HepG2 (cell line): ENCODE measurements at regions not wholly inside any gene's neighbourhood (a gene's known extent, or its start where the extent isn't known, plus 50 kb on each side); places are given as distances from the start of the nearest gene placed in this dataset.
"Not testable (repeated sequence)": the region's sequence is repeated elsewhere in the genome, so short reads cannot be mapped to it uniquely, and the experiment has no call there.

Source experiments
- ATAC-seq: fragments of 200-7000 bp; cut with Tn5 transposase; 3 replicates; pipeline ENCODE4 v1.9.1; 2020; ENCODE audit warnings: mild to moderate bottlenecking, moderate library complexity
- BruUV-seq: library from RNA; stranded (reverse); fragments of 400-500 nt; replicated peaks from 2 replicates; lab custom pipeline; 2021; lab: Mats Ljungman, UMichigan
- CTCF ChIA-PET: fragments of 300-600 bp; formaldehyde crosslinking; extraction: SDS; loops from one replicate; lab custom pipeline; 2021; ENCODE audit warnings: low total read pairs, inconsistent platforms, low intra/inter-chr PET ratio; lab: Yijun Ruan, JAX
- POLR2A ChIA-PET: fragments of 350-600 bp; sonication (Branson Sonifier 250); formaldehyde crosslinking; loops from one replicate; lab custom pipeline; 2020; ENCODE audit warnings: antibody characterized with exemption, inconsistent platforms; lab: Yijun Ruan, JAX
- DNase-seq: peaks from one replicate; pipeline ENCODE4 v3.0.0-alpha.2; 2015; ENCODE audit warnings: low spot score
- FAIRE-seq: peaks from 3 replicates; lab custom pipeline; 2011; peaks lifted over from hg19 to GRCh38; lab: Jason Lieb, UNC
- H2AFZ ChIP-seq: one replicate; pipeline ENCODE4 v1.6.1; 2011; ENCODE audit warnings: low read length, inconsistent platforms
- H3K27ac ChIP-seq: fragments of 300-600 bp; 3 replicates; pipeline ENCODE4 v1.8.0; 2011; ENCODE audit warnings: mixed run types, mild to moderate bottlenecking, mixed read lengths, low read length, inconsistent platforms; ENCODE audit not compliant: insufficient read depth; ENCODE audit errors: extremely low read length
- H3K27me3 ChIP-seq, 2 experiments: fragments of 200-600 bp in 1 of 2; 2 replicates in 1 of 2; 3 replicates in 1 of 2; pipeline versions ENCODE4 v1.6.0 to v1.8.0; 2011; ENCODE audit warnings: low read length in 2 of 2, mild to moderate bottlenecking in 2 of 2, moderate library complexity in 2 of 2, inconsistent platforms in 1 of 2; ENCODE audit not compliant: insufficient read depth in 2 of 2, control insufficient read depth in 1 of 2
- H3K36me3 ChIP-seq, 2 experiments: fragments of 200-600 bp in 1 of 2; replicated peaks in 1 of 2; 2 replicates in 1 of 2; 3 replicates in 1 of 2; pipeline versions ENCODE4 v1.5.1 to v1.8.0; 2011; ENCODE audit warnings: low read length in 2 of 2, inconsistent platforms in 1 of 2; ENCODE audit not compliant: insufficient read depth in 2 of 2, control insufficient read depth in 1 of 2
- H3K4me1 ChIP-seq: 2 replicates; pipeline ENCODE4 v1.5.1; 2012; ENCODE audit warnings: low read length, inconsistent platforms; ENCODE audit not compliant: insufficient read depth
- H3K4me2 ChIP-seq: 2 replicates; pipeline ENCODE4 v1.6.0; 2011; ENCODE audit warnings: low read depth, low read length, inconsistent platforms
- H3K4me3 ChIP-seq, 3 experiments: fragments of 200-600 bp in 1 of 3; sonication (generic), shearing (Covaris generic) in 1 of 3; replicated peaks in 1 of 3; 2 replicates each; pipeline ENCODE4 v1.5.1; 2011 to 2016; ENCODE audit warnings: low read length in 3 of 3, inconsistent platforms in 2 of 3, low read depth in 2 of 3, mild to moderate bottlenecking in 2 of 3, control low read depth in 1 of 3, mixed read lengths in 1 of 3; ENCODE audit not compliant: insufficient read depth in 1 of 3
- H3K79me2 ChIP-seq: one replicate; pipeline ENCODE4 v1.6.1; 2011; ENCODE audit warnings: low read length, inconsistent platforms; ENCODE audit not compliant: insufficient read depth
- H3K9ac ChIP-seq: 2 replicates; pipeline ENCODE4 v1.6.0; 2011; ENCODE audit warnings: mild to moderate bottlenecking, low read depth, low read length, inconsistent platforms; ENCODE audit not compliant: insufficient read depth
- H3K9me3 ChIP-seq: 2 replicates; pipeline ENCODE4 v1.5.1; 2012; ENCODE audit warnings: mild to moderate bottlenecking, low read length
- H4K20me1 ChIP-seq: 2 replicates; pipeline ENCODE4 v1.6.0; 2011; ENCODE audit warnings: inconsistent platforms, mild to moderate bottlenecking, low read length, moderate library complexity; ENCODE audit not compliant: insufficient read depth
- ATF7-NPFF ChIP-seq: sonication (generic); formaldehyde crosslinking; IDR thresholded peaks from 2 replicates; pipeline ENCODE4 v1.8.1; 2023; ENCODE audit warnings: mild to moderate bottlenecking, low read depth, missing genetic modification reagents, moderate library complexity
- CBX2 ChIP-seq, 2 experiments: fragments of 200-600 bp in 1 of 2; sonication (generic); formaldehyde crosslinking in 1 of 2; IDR thresholded peaks; 2 replicates each; pipeline versions ENCODE4 v1.7.0 to v1.8.1; 2018 to 2022; ENCODE audit warnings: low read depth in 2 of 2, low read length in 1 of 2, mild to moderate bottlenecking in 1 of 2, missing genetic modification reagents in 1 of 2
- HNRNPUL1 ChIP-seq: fragments of 200-400 bp; formaldehyde crosslinking; IDR thresholded peaks from 2 replicates; pipeline ENCODE4 v1.6.1; 2017; ENCODE audit warnings: low read depth, mild to moderate bottlenecking, low read length, moderate library complexity
- HOXA5 ChIP-seq: sonication (generic); formaldehyde crosslinking; IDR thresholded peaks from 2 replicates; pipeline ENCODE4 v1.4.0; 2020; ENCODE audit warnings: missing genetic modification reagents
- TOE1 ChIP-seq: sonication (generic); formaldehyde crosslinking; IDR thresholded peaks from 2 replicates; pipeline ENCODE4 v1.4.0; 2020; ENCODE audit warnings: mild to moderate bottlenecking, missing genetic modification reagents
- ZKSCAN5 ChIP-seq: sonication (generic); formaldehyde crosslinking; IDR thresholded peaks from 2 replicates; pipeline ENCODE4 v1.5.1; 2020; ENCODE audit warnings: mild to moderate bottlenecking, missing genetic modification reagents
- ZMYM3 ChIP-seq: sonication (generic); formaldehyde crosslinking; IDR thresholded peaks from 2 replicates; pipeline ENCODE4 v1.5.1; 2020; ENCODE audit warnings: mild to moderate bottlenecking, missing genetic modification reagents
- WGBS: methylation state at CpG from one replicate; pipeline ENCODE4 v1.1.6; 2017; ENCODE audit warnings: low lambda C conversion rate; 5-methylcytosine and 5-hydroxymethylcytosine counted together
- in situ Hi-C: cut with HindIII; loops from 2 replicates; pipeline ENCODE4 v1.10.0; 2017; ENCODE audit warnings: low pct_unique_long_range_greater_than_20kb; ENCODE audit not compliant: extremely low pct_ligation_motif_present
- intact Hi-C: fragments of 100-400 bp; cut with micrococcal nuclease; formaldehyde crosslinking; loops from one replicate; pipeline ENCODE4 v1.10.0; 2022; ENCODE audit not compliant: unreplicated experiment
- TF ChIP-seq, protein P1 (sequence below): sonication (generic); formaldehyde crosslinking; IDR thresholded peaks from 2 replicates; pipeline ENCODE4 v1.4.0; 2020; ENCODE audit warnings: mild to moderate bottlenecking, missing genetic modification reagents
- TF ChIP-seq, protein P2 (sequence below): sonication (generic); formaldehyde crosslinking; IDR thresholded peaks from 2 replicates; pipeline ENCODE4 v1.5.0; 2020; ENCODE audit warnings: mild to moderate bottlenecking, missing genetic modification reagents, borderline replicate concordance

DNA sequence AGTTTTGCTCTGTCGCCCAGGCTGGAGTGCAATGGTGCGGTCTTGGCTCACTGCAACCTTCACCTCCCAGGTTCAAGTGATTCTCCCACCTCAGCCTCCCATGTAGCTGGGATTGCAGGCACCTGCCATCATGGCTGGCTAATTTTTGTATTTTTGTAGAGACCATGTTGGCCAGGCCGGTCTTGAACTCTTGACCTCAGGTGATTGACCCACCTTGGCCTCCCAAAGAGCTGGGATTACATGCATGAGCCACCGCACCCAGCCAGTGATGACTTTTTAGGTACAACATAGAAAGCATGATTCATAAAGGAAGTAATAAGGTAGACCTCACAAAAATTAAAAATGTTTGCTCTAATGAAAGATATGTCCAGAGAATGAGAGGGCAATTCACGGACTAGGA, 1119.1 kb downstream of the SUCLG1 start:
- H3K27ac ChIP-seq, FAIRE-seq, H3K4me2 ChIP-seq, H3K9ac ChIP-seq, H3K79me2 ChIP-seq, CTCF ChIA-PET, intact Hi-C loops, ATAC-seq, H2AFZ ChIP-seq, in situ Hi-C loops, H3K27me3 ChIP-seq, DNase-seq, H3K4me3 ChIP-seq, H3K36me3 ChIP-seq, BruUV-seq, H4K20me1 ChIP-seq, H3K4me1 ChIP-seq, POLR2A ChIA-PET: not testable (repeated sequence)
- peaks cover 47% of the 10 kb centered on the region for H3K9me3 ChIP-seq
- 55% methylated on average over 5 of the region's 5 CpGs for WGBS

- no peak for FAIRE-seq
- in situ Hi-C loops: no loop called here
- Histone ChIP-seq H3K4me1 (no peaks in the 10 kb centered on the region), H4K20me1 (no peaks in the 10 kb centered on the region), H3K9ac (no peak overlapping the region), H3K4me3 (no peak overlapping the region), H3K27ac (no peak overlapping the region), H3K36me3 (no peaks in the 10 kb centered on the region), H3K27me3 (no peaks in the 10 kb centered on the region), H3K9me3 (peaks cover 93% of the 10 kb centered on the region), H2AFZ (no peak overlapping the region), H3K4me2 (no peak overlapping the region), H3K79me2 (no peaks in the 10 kb centered on the region)
- intact Hi-C loops: no loop called here
- no TSS peak for BruUV-seq
- WGBS: 2% methylated on average over 3 of the region's 3 CpGs
- no peak for ATAC-seq
- ChIA-PET CTCF (no interaction called here), POLR2A (no interaction called here)
- no peak for DNase-seq
- TF ChIP-seq, protein P1, sequence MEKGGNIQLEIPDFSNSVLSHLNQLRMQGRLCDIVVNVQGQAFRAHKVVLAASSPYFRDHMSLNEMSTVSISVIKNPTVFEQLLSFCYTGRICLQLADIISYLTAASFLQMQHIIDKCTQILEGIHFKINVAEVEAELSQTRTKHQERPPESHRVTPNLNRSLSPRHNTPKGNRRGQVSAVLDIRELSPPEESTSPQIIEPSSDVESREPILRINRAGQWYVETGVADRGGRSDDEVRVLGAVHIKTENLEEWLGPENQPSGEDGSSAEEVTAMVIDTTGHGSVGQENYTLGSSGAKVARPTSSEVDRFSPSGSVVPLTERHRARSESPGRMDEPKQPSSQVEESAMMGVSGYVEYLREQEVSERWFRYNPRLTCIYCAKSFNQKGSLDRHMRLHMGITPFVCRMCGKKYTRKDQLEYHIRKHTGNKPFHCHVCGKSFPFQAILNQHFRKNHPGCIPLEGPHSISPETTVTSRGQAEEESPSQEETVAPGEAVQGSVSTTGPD (CRISPR knock-in tag): no peak
- TF ChIP-seq ZKSCAN5 (CRISPR knock-in tag): no peak
- no peak for TF ChIP-seq ZMYM3 (CRISPR knock-in tag)
- no peak for TF ChIP-seq TOE1 (CRISPR knock-in tag)
- TF ChIP-seq ATF7-NPFF (CRISPR knock-in tag): no peak
- TF ChIP-seq, protein P2, sequence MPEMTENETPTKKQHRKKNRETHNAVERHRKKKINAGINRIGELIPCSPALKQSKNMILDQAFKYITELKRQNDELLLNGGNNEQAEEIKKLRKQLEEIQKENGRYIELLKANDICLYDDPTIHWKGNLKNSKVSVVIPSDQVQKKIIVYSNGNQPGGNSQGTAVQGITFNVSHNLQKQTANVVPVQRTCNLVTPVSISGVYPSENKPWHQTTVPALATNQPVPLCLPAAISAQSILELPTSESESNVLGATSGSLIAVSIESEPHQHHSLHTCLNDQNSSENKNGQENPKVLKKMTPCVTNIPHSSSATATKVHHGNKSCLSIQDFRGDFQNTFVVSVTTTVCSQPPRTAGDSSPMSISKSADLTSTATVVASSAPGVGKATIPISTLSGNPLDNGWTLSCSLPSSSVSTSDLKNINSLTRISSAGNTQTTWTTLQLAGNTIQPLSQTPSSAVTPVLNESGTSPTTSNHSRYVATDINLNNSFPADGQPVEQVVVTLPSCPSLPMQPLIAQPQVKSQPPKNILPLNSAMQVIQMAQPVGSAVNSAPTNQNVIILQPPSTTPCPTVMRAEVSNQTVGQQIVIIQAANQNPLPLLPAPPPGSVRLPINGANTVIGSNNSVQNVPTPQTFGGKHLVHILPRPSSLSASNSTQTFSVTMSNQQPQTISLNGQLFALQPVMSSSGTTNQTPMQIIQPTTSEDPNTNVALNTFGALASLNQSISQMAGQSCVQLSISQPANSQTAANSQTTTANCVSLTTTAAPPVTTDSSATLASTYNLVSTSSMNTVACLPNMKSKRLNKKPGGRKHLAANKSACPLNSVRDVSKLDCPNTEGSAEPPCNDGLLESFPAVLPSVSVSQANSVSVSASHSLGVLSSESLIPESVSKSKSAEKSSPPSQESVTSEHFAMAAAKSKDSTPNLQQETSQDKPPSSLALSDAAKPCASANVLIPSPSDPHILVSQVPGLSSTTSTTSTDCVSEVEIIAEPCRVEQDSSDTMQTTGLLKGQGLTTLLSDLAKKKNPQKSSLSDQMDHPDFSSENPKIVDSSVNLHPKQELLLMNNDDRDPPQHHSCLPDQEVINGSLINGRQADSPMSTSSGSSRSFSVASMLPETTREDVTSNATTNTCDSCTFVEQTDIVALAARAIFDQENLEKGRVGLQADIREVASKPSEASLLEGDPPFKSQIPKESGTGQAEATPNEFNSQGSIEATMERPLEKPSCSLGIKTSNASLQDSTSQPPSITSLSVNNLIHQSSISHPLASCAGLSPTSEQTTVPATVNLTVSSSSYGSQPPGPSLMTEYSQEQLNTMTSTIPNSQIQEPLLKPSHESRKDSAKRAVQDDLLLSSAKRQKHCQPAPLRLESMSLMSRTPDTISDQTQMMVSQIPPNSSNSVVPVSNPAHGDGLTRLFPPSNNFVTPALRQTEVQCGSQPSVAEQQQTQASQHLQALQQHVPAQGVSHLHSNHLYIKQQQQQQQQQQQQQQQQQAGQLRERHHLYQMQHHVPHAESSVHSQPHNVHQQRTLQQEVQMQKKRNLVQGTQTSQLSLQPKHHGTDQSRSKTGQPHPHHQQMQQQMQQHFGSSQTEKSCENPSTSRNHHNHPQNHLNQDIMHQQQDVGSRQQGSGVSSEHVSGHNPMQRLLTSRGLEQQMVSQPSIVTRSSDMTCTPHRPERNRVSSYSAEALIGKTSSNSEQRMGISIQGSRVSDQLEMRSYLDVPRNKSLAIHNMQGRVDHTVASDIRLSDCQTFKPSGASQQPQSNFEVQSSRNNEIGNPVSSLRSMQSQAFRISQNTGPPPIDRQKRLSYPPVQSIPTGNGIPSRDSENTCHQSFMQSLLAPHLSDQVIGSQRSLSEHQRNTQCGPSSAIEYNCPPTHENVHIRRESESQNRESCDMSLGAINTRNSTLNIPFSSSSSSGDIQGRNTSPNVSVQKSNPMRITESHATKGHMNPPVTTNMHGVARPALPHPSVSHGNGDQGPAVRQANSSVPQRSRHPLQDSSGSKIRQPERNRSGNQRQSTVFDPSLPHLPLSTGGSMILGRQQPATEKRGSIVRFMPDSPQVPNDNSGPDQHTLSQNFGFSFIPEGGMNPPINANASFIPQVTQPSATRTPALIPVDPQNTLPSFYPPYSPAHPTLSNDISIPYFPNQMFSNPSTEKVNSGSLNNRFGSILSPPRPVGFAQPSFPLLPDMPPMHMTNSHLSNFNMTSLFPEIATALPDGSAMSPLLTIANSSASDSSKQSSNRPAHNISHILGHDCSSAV: no peak
- no peak for TF ChIP-seq CBX2 (IDR thresholded peaks at IDR 0.05; ENCODE audit: low read depth, low read length)
- TF ChIP-seq CBX2 (CRISPR knock-in tag; IDR thresholded peaks at IDR 0.05; ENCODE audit: low read depth): no peak
- no peak for TF ChIP-seq HOXA5
- TF ChIP-seq HNRNPUL1: no peak
These were observed 1127.3 kb downstream of the SUCLG1 start for GRCh38 chr2:83331810-83332209.
